ENCODE measurements at regions not wholly inside any gene's neighbourhood (a gene's known extent, or its start where the extent isn't known, plus 50 kb on each side); places are given as distances from the start of the nearest gene placed in this dataset.

GRCh38 chr9:78812665-78813064, 515.7 kb downstream of the PSAT1 start:
- TF ChIP-seq POLR2A (IDR thresholded peaks at IDR 0.05) (no peak), CTCF (IDR thresholded peaks at IDR 0.05) (no peak)

All from uterus (tissue), 2 donors.